PC-3 (cell line): ENCODE measurements at regions not wholly inside any gene's neighbourhood (a gene's known extent, or its start where the extent isn't known, plus 50 kb on each side); places are given as distances from the start of the nearest gene placed in this dataset.
A peak's percentile ranks its signal among the peaks of the same experiment; 100 is the strongest.
"Not testable (repeated sequence)": the region's sequence is repeated elsewhere in the genome, so short reads cannot be mapped to it uniquely, and the experiment has no call there.

Experiments
- ATAC-seq: fragments of 200-7000 bp; cut with Tn5 transposase; 2 replicates; pipeline ENCODE4 v1.9.1; 2020; ENCODE audit warnings: mild to moderate bottlenecking, moderate library complexity
- BruUV-seq: library from RNA; stranded (reverse); fragments of 400-500 nt; replicated peaks from 2 replicates; lab custom pipeline; 2021; lab: Mats Ljungman, UMichigan
- CTCF ChIA-PET: fragments of 300-600 bp; sonication (Branson Sonifier 250); formaldehyde crosslinking; loops from one replicate; lab custom pipeline; 2022; ENCODE audit warnings: antibody characterized with exemption; lab: Charles Lee
- POLR2A ChIA-PET: fragments of 300-600 bp; sonication (Branson Sonifier 250); formaldehyde crosslinking; loops from one replicate; lab custom pipeline; 2022; ENCODE audit warnings: antibody characterized with exemption; ENCODE audit not compliant: unreplicated experiment; lab: Charles Lee
- DNase-seq: peaks from one replicate; pipeline ENCODE4 v3.0.0-alpha.2; 2015
- H2AFZ ChIP-seq: fragments of 300-600 bp; sonication (generic); 2 replicates; pipeline ENCODE4 v1.6.0; 2016; ENCODE audit warnings: antibody characterized with exemption, low read length
- H3F3A ChIP-seq: fragments of 300-600 bp; sonication (generic); one replicate; pipeline ENCODE4 v1.6.0; 2017; ENCODE audit warnings: antibody characterized with exemption, low read length, control low read depth, mild to moderate bottlenecking; ENCODE audit not compliant: unreplicated experiment
- H3K27ac ChIP-seq: fragments of 300-600 bp; sonication (generic); 2 replicates; pipeline ENCODE4 v1.5.1; 2016; ENCODE audit warnings: mild to moderate bottlenecking, low read length
- H3K27me3 ChIP-seq: fragments of 300-600 bp; sonication (generic); 2 replicates; pipeline ENCODE4 v1.6.1; 2016; ENCODE audit warnings: low read length, mixed read lengths
- H3K36me3 ChIP-seq: fragments of 300-600 bp; sonication (generic); 2 replicates; pipeline ENCODE4 v1.6.1; 2016; ENCODE audit warnings: low read depth, mixed run types, low read length, mixed read lengths
- H3K4me1 ChIP-seq: fragments of 300-600 bp; sonication (generic); 2 replicates; pipeline ENCODE4 v1.5.1; 2016; ENCODE audit warnings: low read length; ENCODE audit not compliant: insufficient read depth
- H3K4me2 ChIP-seq: fragments of 300-600 bp; sonication (generic); 2 replicates; pipeline ENCODE4 v1.6.0; 2016; ENCODE audit warnings: low read length
- H3K4me3 ChIP-seq: fragments of 300-600 bp; sonication (generic); 2 replicates; pipeline ENCODE4 v1.5.1; 2016; ENCODE audit warnings: mild to moderate bottlenecking, low read length, mixed read lengths
- H3K79me2 ChIP-seq: fragments of 300-600 bp; sonication (generic); 2 replicates; pipeline ENCODE4 v1.6.1; 2017; ENCODE audit warnings: low read length, mixed read lengths
- H3K9ac ChIP-seq: fragments of 300-600 bp; sonication (generic); 2 replicates; pipeline ENCODE4 v1.6.0; 2016; ENCODE audit warnings: mild to moderate bottlenecking, low read length
- H3K9me2 ChIP-seq: fragments of 300-600 bp; sonication (generic); replicated peaks from 2 replicates; pipeline ENCODE4 v1.6.1; 2016; ENCODE audit warnings: mixed run types, low read length, mixed read lengths
- H3K9me3 ChIP-seq: fragments of 300-600 bp; sonication (generic); 2 replicates; pipeline ENCODE4 v1.6.1; 2016; ENCODE audit warnings: low read length, mixed read lengths
- H4K20me1 ChIP-seq: fragments of 300-600 bp; sonication (generic); 2 replicates; pipeline ENCODE4 v1.6.1; 2016; ENCODE audit warnings: low read length, mixed read lengths
- CTCF ChIP-seq: fragments of 300-600 bp; sonication (generic); conservative IDR thresholded peaks from 2 replicates; pipeline ENCODE4 v1.5.1; 2017; ENCODE audit warnings: antibody characterized with exemption, low read depth, mild to moderate bottlenecking, low read length
- EZH2 ChIP-seq: fragments of 300-600 bp; sonication (generic); IDR thresholded peaks from one replicate; pipeline ENCODE4 v1.6.1; 2017; ENCODE audit warnings: antibody characterized with exemption, mild to moderate bottlenecking, low read length; ENCODE audit not compliant: unreplicated experiment
- EZH2phosphoT487 ChIP-seq: fragments of 300-600 bp; sonication (generic); IDR thresholded peaks from 2 replicates; pipeline ENCODE4 v1.6.1; 2018; ENCODE audit warnings: mild to moderate bottlenecking, antibody characterized with exemption, low read length, borderline replicate concordance
- intact Hi-C: fragments of 100-400 bp; cut with micrococcal nuclease; formaldehyde crosslinking; loops from 2 replicates; pipeline ENCODE4 v1.9.0; 2023

- Histone ChIP-seq H3K4me2 (peak overlapping the region; percentile 76), H3K9me3 (no peaks in the 10 kb centered on the region), H2AFZ (peak overlapping the region; percentile 80), H3K9me2 (no peaks in the 10 kb centered on the region), H3K36me3 (no peaks in the 10 kb centered on the region), H3K4me3 (peak overlapping the region; percentile 28; the same call in 1 of the 2 replicates), H3K27ac (peak overlapping the region; percentile 87), H4K20me1 (no peaks in the 10 kb centered on the region), H3K79me2 (no peaks in the 10 kb centered on the region), H3K27me3 (no peaks in the 10 kb centered on the region), H3K4me1 (peaks cover 18% of the 10 kb centered on the region), H3F3A (no peaks in the 10 kb centered on the region), H3K9ac (peak overlapping the region; percentile 68)
- ATAC-seq (peak; percentile 61), DNase-seq (peak; percentile 63)
- POLR2A ChIA-PET: no interaction called here
- TF ChIP-seq EZH2: no peak
- no peak for TF ChIP-seq CTCF
- no peak for TF ChIP-seq EZH2phosphoT487
- intact Hi-C loops: no loop called here
- CTCF ChIA-PET: no interaction called here
- no TSS peak for BruUV-seq
These were observed 99.6 kb upstream of the FGF16 start for GRCh38 chrX:77347572-77347971.

DNA sequence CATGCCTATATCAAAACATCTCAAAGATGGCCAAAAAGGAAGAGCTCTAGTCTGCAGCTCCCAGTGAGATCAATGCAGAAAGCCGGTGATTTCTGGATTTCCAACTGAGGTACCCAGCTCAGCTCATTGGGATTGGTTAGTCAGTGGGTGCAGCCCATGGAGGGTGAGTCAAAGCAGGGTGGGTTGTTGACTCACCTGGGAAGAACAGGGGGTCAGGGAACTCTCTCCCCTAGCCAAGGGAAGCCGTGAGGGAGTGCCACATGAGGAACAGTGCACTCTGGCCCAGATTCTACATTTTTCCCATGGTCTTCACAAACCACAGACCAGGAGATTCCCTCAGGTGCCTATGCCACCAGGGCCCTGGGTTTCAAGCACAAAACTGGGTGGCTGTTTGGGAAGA lies 57.3 kb upstream of the FGF16 start:
- ChIA-PET CTCF (no interaction called here), POLR2A (no interaction called here)
- no peaks in the 10 kb centered on the region for H3K27me3 ChIP-seq
- H3K36me3 ChIP-seq: no peaks in the 10 kb centered on the region
- no peaks in the 10 kb centered on the region for H3K79me2 ChIP-seq
- peaks cover 22% of the 10 kb centered on the region for H3K4me1 ChIP-seq
- no TSS peak for BruUV-seq
- no peak overlapping the region for H3K4me3 ChIP-seq
- H3K9me2 ChIP-seq: no peaks in the 10 kb centered on the region
- intact Hi-C loops: no loop called here
- no peaks in the 10 kb centered on the region for H4K20me1 ChIP-seq
- H3F3A ChIP-seq: no peaks in the 10 kb centered on the region
- no peaks in the 10 kb centered on the region for H3K9me3 ChIP-seq
- TF ChIP-seq CTCF: no peak
- no peak for TF ChIP-seq EZH2phosphoT487
- no peak for TF ChIP-seq EZH2
- H2AFZ ChIP-seq: no peak overlapping the region
- DNase-seq: peak; percentile 84
- peak; percentile 73 for ATAC-seq
- H3K4me2 ChIP-seq: peak overlapping the region; percentile 70
- H3K27ac ChIP-seq: peak overlapping the region; percentile 95
- peak overlapping the region; percentile 75 for H3K9ac ChIP-seq

GRCh38 chrX:77390365-77390764 lies 56.8 kb upstream of the FGF16 start:
- CTCF ChIA-PET, POLR2A ChIA-PET, H3F3A ChIP-seq, intact Hi-C loops, H3K9me3 ChIP-seq, H3K27me3 ChIP-seq, H3K9me2 ChIP-seq, BruUV-seq, H3K36me3 ChIP-seq, H4K20me1 ChIP-seq, H3K79me2 ChIP-seq: not testable (repeated sequence)
- ATAC-seq (peak; percentile 48), DNase-seq (peak; percentile 46)
- H3K9ac ChIP-seq: peak overlapping the region; percentile 75
- H3K4me2 ChIP-seq: peak overlapping the region; percentile 70
- 0 out of 2 replicates have a peak overlapping the region, but pooled peaks have one; percentile 21 for H3K4me3 ChIP-seq
- peaks cover 22% of the 10 kb centered on the region for H3K4me1 ChIP-seq
- H2AFZ ChIP-seq: 0 out of 2 replicates have a peak overlapping the region, but pooled peaks have one; percentile 43
- peak overlapping the region; percentile 95 for H3K27ac ChIP-seq
